GM20000 (cell line): ENCODE measurements at regions not wholly inside any gene's neighbourhood (a gene's known extent, or its start where the extent isn't known, plus 50 kb on each side); places are given as distances from the start of the nearest gene placed in this dataset.

Source experiments
- DNase-seq: peaks from one replicate; pipeline ENCODE4 v3.0.0; 2012; ENCODE audit warnings: low spot score
- TF ChIP-seq, protein P1 (sequence below): IDR thresholded peaks from 2 replicates; pipeline ENCODE4 v1.5.1; 2012; ENCODE audit warnings: mild to moderate bottlenecking, control low read depth; ENCODE audit errors: extremely low read depth, missing control alignments

DNA sequence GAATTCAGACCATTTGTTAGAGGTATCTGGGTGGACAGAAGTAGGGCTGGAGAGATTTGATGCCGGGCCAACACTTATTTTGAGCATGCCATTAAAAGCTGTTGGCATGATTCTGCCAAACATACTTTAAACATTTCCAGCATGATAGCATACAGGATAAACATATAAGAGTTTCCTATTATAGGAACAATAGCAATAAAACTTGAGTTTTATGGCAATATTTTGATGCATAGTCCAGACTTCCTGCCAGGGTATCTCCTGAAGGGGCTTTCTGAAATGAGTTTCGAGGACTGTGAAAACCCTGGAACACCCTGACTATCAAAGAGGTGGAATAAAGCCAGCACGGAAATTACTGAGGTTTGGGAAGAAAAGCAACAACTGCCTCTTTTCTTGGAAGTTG, 1398.0 kb upstream of the NXPH2 start:
- TF ChIP-seq, protein P1, sequence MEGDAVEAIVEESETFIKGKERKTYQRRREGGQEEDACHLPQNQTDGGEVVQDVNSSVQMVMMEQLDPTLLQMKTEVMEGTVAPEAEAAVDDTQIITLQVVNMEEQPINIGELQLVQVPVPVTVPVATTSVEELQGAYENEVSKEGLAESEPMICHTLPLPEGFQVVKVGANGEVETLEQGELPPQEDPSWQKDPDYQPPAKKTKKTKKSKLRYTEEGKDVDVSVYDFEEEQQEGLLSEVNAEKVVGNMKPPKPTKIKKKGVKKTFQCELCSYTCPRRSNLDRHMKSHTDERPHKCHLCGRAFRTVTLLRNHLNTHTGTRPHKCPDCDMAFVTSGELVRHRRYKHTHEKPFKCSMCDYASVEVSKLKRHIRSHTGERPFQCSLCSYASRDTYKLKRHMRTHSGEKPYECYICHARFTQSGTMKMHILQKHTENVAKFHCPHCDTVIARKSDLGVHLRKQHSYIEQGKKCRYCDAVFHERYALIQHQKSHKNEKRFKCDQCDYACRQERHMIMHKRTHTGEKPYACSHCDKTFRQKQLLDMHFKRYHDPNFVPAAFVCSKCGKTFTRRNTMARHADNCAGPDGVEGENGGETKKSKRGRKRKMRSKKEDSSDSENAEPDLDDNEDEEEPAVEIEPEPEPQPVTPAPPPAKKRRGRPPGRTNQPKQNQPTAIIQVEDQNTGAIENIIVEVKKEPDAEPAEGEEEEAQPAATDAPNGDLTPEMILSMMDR: no peak
- no peak for DNase-seq

DNA sequence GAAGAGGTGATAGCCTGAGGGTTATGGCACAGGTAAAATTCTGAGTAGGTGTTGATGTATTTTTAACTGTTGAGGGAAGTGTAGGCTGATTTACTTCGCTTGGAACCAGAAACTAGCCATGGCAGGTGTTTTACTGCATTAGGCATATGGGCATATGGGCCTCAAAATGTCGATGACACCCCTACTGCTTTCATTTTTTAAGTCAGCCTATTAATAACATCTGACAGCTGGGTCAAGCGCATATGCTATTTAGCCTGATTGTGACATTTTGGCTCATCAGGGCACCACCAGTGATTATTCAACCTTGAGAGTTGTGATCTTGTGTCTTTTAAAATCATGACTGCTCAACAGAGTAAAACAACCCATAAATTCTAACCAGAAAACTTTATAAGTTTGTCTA, 1396.9 kb upstream of the NXPH2 start:
- DNase-seq: no peak
- TF ChIP-seq, protein P1: no peak

DNA sequence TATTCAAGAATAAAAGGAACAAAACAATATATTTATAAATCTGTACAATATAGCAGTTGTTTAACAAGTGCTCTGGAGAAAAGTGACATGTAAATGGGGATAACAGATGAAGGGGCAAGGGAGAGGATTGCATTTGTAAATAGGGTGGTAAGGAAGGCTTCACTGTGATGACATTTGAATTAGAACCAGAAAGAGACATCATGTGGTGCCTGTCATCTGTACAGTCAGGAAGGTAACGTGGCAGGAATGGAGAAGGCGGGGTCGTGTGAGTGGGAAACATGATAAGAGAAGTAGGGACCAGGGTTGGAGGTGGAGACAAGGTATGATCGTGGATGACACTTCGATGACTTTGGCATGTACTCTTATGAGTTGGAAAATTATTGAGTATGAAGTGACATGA, 1393.6 kb upstream of the NXPH2 start:
- DNase-seq: no peak
- TF ChIP-seq, protein P1: no peak

DNA sequence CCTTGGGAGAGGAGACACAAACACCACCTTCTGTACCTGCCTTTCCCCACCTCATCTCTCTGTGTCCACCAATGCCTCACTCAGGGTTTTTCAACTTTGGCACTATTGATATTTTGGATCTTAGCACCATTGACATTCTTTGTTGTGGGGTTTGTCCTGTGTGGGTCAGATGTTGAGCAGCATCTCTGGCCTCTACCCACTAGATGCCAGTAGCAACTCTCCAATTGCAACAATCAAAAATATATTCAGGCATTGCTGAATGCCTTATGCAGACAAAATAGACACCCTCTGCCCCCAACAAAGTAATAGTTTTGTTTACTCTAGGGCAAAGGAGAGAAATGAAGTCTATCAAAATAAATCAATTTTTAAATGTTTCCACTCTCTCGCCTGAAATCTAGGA, 1384.3 kb upstream of the NXPH2 start:
- DNase-seq: no peak
- TF ChIP-seq, protein P1: no peak

DNA sequence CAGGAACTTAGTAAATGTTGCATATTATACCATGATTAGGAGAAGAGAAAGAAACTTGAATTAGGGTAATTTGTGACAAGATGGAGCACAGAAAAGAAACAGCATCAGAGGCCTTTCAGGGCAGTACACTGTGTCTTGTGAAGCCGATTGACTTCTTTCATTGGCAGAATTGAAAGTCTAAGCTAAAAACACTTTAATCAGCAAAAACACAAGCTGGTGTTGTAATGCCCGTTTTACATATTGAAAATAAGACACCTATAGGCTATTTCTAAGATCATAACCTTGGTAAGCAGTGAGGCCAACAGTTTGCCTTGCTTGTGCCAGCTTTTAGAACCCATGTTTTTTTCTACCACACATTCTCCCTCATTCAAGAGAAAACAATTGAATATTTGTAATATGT, 1378.1 kb upstream of the NXPH2 start:
- TF ChIP-seq, protein P1: no peak
- DNase-seq: no peak

DNA sequence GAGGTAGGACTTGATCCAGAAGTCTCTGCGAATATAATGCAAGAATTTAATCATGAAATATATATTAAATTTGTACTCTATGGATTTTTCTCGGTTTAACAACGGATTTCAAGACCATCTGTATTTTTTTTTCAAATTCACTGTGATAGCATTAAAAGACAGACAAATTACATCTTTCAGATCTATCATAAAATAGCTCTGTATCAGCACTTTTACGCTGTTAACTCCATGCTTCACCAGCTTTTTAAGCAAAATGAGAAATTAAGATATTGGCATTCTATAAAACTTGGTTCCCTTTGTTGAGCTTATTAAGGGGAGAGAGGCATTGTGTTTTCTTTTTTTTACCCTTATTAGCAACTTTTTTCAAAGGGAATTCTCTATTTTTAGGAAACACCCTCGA, 1377.6 kb upstream of the NXPH2 start:
- DNase-seq: no peak
- TF ChIP-seq, protein P1: no peak

DNA sequence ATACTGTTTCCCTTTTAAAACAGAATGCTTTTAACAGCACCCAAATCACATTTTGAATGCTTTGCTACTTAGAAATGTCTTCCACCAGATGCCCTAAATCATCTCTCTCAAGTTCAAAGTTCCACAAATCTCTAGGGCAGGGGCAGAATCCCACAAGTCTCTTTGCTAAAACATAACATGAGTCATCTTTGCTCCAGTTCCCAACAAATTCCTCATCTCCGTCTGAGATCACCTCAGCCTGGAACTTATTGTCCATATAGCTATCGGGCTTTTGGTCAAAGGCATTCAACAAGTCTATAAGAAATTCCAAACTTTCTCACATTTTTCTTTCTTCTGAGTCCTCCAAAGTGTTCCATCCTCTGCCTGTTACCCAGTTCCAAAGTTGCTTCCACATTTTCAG, 1374.5 kb upstream of the NXPH2 start:
- no peak for DNase-seq
- TF ChIP-seq, protein P1: no peak
